HL-60 (cell line): ENCODE measurements at regions not wholly inside any gene's neighbourhood (a gene's known extent, or its start where the extent isn't known, plus 50 kb on each side); places are given as distances from the start of the nearest gene placed in this dataset.
A peak's percentile ranks its signal among the peaks of the same experiment; 100 is the strongest.

Source experiments
- DNase-seq, 2 experiments: peaks; one replicate each; pipeline ENCODE4 v3.0.0-alpha.2; 2010 to 2020; ENCODE audit warnings: low read depth in 1 of 2, low spot score in 1 of 2
- H3K27ac ChIP-seq: fragments of 250-450 bp; sonication (Bioruptor Pico); replicated peaks from 2 replicates; pipeline ENCODE4 v1.5.1; 2020; ENCODE audit warnings: mild to moderate bottlenecking, moderate library complexity
- H3K27me3 ChIP-seq: fragments of 250-450 bp; sonication (Bioruptor Pico); 2 replicates; pipeline ENCODE4 v1.5.1; 2021; ENCODE audit warnings: mild to moderate bottlenecking, moderate library complexity; ENCODE audit not compliant: insufficient read depth, poor library complexity, severe bottlenecking
- H3K4me3 ChIP-seq: replicated peaks from 2 replicates; pipeline ENCODE4 v1.5.1; 2011; ENCODE audit warnings: mild to moderate bottlenecking, control low read depth, low read length; ENCODE audit not compliant: insufficient read depth
- CTCF ChIP-seq: IDR thresholded peaks from one replicate; pipeline ENCODE4 v1.5.1; 2011; ENCODE audit warnings: low read length, control low read depth, inconsistent platforms; ENCODE audit not compliant: insufficient read depth
- GABPA ChIP-seq: IDR thresholded peaks from 2 replicates; pipeline ENCODE4 v1.6.1; 2012; ENCODE audit warnings: low read depth
- POLR2AphosphoS5 ChIP-seq: IDR thresholded peaks from 2 replicates; pipeline ENCODE4 v1.6.1; 2012; ENCODE audit warnings: low read depth
- REST ChIP-seq: IDR thresholded peaks from 2 replicates; pipeline ENCODE4 v1.6.1; 2012; ENCODE audit warnings: low read depth; ENCODE audit not compliant: insufficient replicate concordance
- SPI1 ChIP-seq: IDR thresholded peaks from 2 replicates; pipeline ENCODE4 v1.6.1; 2012; ENCODE audit warnings: low read depth, mild to moderate bottlenecking, borderline replicate concordance

GRCh38 chr1:112806090-112806642 is 91.0 kb upstream of the PPM1J start:
- DNase-seq: no peak
- Histone ChIP-seq H3K4me3 (no peak overlapping the region), H3K27ac (no peak overlapping the region), H3K27me3 (no peaks in the 10 kb centered on the region)
- TF ChIP-seq GABPA (no peak), POLR2AphosphoS5 (no peak), REST (no peak), SPI1 (no peak), CTCF (no peak)

- H3K4me3 ChIP-seq: no peak overlapping the region
- TF ChIP-seq CTCF (no peak), REST (no peak), POLR2AphosphoS5 (no peak), SPI1 (no peak), GABPA (no peak)
- no peak for DNase-seq
- no peaks in the 10 kb centered on the region for H3K27me3 ChIP-seq
- H3K27ac ChIP-seq: no peak overlapping the region
Measured at GRCh38 chr1:112805155-112805853, 90.2 kb upstream of the PPM1J start.

- Histone ChIP-seq H3K27me3 (no peaks in the 10 kb centered on the region), H3K27ac (no peak overlapping the region), H3K4me3 (no peak overlapping the region)
- DNase-seq: peak; percentile 28 to 69
- no peak for TF ChIP-seq SPI1
- TF ChIP-seq CTCF: peak; percentile 81
Measured at GRCh38 chr1:112803906-112804762, 89.0 kb upstream of the PPM1J start.
